ENCODE measurements at regions not wholly inside any gene's neighbourhood (a gene's known extent, or its start where the extent isn't known, plus 50 kb on each side); places are given as distances from the start of the nearest gene placed in this dataset.

DNA sequence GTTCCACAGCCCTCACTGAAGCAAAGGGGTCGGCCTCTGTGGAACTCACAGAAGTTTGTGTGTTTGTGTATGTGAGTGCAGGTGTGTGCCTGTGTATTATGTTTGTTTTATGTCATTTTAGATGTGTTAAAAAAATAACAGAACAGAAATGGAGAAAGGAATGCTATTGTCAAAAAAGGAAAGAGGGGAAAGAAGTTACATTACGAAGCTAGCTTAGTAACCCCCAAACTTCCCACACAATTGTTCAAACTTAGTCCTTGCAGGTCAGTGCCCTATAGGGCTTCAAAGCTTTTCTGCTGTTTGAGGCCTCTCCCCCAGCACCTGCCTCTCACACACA lies 1505.6 kb upstream of the SLC10A2 start:
- TF ChIP-seq POLR2AphosphoS5 (IDR thresholded peaks at IDR 0.05; ENCODE audit: borderline replicate concordance, low read depth, low read length) (no peak), EZH2 (IDR thresholded peaks at IDR 0.05) (no peak)

Data from SK-N-MC (cell line).